NT2/D1 (cell line): ENCODE measurements at regions not wholly inside any gene's neighbourhood (a gene's known extent, or its start where the extent isn't known, plus 50 kb on each side); places are given as distances from the start of the nearest gene placed in this dataset.

ENCODE experiments used
- SUZ12 ChIP-seq: IDR thresholded peaks from 2 replicates; pipeline ENCODE4 v1.6.1; 2011; ENCODE audit not compliant: insufficient read length, insufficient read depth; ENCODE audit errors: extremely low read depth
- YY1 ChIP-seq: IDR thresholded peaks from 2 replicates; pipeline ENCODE4 v1.6.1; 2011; ENCODE audit not compliant: insufficient read length, insufficient read depth
- ZNF274 ChIP-seq: IDR thresholded peaks from 2 replicates; pipeline ENCODE4 v1.6.1; 2011; ENCODE audit warnings: mild to moderate bottlenecking, low read depth, low read length

DNA sequence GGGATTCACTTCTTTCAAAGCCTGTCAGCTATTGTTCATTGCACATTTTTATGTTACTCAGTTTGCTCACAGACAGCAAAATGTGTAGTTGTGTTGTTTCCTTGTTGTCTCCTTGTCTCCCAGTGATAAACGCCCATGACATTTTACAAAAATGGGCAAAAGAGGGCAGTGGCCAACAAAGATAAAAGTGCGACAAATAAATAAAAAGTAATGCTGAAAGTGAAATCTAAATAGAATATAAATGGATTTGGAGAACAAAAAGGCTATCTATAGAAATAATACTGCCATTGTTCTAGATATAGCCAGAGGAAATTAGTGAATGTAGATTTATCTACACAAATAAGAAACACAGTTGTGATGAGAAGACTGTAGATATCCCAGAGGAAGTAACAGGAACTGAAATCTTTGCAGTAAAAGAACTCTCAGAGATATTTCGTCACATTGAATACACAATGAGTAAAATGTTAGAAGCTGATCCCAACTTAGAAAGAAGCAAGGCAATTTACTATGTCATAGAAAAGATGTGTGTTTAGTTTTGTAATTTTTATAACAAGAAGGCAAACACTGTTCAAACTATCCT, 1186.2 kb upstream of the FAM98A start:
- TF ChIP-seq SUZ12 (no peak), ZNF274 (no peak), YY1 (no peak)
